ENCODE measurements at regions not wholly inside any gene's neighbourhood (a gene's known extent, or its start where the extent isn't known, plus 50 kb on each side); places are given as distances from the start of the nearest gene placed in this dataset.

DNA sequence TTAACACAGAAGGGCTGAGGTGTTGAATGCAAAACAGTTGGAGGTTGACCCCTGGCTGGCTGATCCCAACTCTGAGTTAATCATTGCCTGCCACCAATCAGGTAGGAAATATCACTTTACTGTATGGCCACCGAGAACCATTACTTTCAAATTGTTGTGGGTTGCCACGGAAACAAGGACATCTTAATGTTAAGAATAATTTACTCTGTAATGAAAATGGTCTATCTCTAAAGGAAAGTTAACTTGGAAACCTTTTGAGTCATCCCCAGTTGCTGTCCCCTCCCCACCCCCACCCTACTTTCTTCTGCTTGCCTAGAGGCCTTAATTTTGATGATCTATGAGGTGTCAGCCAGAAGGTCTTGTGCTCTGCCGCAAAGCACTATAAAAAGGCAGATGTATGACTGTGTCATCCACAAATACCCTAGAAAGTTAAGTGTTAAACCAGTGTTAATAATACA lies 78.7 kb upstream of the SNRK start:
- no peak for DNase-seq (ENCODE audit: low read depth)

DNA sequence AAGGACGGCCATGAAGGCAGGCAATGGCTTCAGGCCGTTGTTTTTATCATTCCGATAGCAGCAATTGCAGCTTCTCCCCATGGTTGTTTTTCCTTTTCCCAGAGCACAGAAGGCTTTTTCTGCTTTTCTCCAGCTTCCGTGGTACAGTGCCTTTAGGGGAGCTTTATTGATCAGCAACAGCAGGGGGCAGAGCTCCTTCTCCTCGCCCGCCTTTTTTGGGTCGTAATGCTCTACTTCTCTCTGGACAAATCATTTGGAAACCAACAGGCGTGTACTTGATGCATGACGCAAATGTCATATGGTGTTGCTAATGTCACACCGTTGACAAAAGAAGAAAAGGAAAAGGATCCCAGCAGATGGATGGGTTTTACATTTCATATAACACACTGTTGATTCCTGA lies 79.7 kb upstream of the SNRK start:
- DNase-seq (ENCODE audit: low read depth) = no peak

DNA sequence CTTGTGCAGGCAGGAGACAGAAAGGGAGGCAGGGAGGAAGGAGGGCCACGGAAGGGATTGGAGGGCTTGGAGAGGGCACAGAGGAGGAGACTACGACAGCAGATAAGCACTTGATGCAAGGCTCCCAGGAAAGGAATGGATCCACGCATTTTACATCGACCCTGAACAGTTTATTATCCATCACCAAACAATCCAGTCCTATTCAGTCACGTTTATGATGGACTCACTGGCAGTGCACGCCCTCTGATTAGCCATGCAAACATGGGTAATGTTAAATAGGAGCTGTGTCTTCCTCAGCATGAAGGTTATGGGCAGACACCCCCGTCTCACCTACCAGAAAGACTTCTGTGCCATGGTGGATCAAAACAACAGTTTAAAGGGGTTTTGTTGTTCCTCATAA lies 80.2 kb upstream of the SNRK start:
- DNase-seq (ENCODE audit: low read depth) = no peak

DNA sequence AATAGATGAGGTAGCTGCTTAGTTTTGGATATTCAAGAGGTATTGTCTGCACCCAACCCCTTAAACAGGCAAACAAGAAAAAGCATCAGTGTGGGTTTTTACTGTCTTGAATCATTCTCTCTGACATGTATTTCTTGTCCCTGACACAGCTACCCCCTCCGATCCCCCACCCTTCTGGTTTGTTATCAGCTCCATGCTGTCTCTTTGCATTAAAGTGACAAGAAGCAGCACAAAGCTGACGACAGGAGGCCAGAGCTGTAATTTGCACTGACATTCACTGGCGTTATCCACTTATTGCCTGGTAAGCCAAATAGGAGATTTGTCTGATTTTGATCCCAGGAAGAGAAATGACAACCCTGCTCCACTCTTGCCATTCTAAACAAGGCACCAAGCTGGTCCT lies 83.3 kb upstream of the SNRK start:
- DNase-seq (ENCODE audit: low read depth) = no peak

DNA sequence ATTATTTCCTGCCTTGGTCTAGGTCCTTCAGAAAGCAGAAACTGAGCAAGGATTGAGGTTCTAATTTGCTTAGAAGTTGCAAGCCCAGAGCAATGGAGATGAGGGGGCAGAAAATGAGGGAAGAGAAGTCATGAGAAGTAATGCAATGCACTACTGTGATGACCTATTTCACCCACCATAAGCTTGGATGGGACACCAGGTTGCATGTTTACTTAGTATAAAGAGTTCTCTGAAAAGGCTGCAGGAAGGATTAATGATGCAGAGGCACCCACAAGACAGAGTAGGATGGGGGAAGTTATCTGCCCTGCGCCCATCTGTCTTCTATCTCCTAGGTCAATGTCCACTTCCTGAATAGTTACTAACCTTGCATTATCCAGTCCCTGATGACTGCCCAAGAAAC lies 84.8 kb upstream of the SNRK start:
- DNase-seq (ENCODE audit: low read depth) = no peak

DNA sequence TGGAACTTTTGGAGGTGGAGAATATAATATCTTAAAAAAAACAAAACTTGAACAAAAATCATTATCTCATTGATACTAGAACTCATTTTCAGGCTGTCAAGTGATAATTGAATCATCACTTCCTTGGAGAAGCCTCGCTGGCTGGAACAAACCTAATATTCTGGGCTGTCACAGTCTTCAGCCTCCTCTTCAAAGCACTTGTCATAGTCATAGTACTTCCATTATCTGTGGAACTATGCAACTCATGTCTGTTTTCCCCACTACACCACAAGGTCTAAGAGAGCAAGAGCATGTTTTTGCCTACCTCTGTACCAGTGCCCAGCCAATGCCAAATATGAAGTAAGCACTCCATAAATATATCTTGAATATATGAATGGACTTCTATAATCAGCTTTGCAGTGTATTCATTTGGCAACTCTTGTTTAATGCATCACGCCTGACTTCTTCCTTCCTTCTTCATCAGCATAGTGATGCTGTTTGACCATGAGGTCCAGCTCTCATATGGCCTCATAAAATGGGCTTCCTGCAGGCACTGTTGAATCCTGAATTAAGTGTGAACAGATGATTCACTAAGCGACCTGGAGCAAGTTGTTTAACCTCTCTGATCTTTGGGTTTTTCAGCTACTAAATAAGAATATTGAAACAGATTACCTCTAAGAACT lies 86.6 kb upstream of the SNRK start:
- no peak for DNase-seq (ENCODE audit: low read depth)

DNA sequence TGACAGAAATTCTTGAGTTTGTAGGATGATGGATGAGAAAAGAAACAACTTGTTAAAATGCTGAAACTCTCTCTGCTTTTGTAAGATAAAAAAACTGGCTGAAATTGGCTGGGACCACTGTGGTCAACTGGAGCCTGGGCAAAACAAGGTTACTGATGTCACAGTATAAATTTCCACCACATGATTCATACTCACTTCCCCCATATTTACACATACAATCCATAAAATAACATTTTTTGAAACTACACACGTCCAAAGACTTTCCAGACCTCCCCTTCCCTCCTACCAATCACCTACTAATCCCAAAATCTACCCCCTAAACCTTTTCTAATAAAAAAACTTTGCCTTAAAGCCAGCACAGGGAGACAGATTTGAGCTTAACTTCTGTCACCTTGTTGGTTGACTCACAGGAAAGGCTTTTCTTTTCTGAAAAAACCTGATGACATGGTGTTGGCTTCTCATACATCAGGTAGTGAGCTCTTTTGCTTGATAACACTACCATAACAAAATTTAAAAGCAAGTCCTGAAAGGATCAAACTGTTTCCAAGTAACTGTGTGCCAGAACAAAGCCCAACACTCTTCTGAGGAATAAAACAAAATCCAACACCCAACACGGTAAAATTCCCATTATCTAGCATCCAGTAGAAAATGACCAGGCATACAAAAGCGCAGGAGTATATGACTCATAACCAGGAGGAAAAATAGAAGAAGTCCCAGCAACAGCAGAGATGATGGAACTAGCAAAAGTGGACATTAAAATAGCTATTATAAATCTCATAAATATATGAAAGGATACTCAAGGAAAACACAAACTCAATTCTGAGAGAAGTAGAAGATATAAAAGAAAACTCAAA lies 87.3 kb upstream of the SNRK start:
- DNase-seq (ENCODE audit: low read depth) = no peak

DNA sequence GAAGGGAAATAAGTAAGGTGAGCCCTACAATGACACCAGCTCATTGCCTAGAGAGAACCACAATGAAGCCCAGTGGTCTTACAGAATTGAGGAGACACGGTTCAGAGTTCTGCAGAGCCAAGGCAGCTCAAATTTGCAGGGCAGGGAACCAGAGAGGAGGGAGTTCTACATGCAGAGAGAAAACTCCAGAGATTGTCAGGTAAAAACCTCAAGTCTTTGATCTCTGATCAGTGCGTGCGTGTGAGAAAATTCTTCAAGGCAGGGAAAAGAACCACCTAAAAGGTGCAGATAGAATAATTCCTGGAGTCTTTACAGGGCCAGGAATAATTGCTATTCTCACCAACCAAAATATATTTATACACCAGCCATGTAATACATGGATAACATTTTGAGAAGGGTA lies 88.0 kb upstream of the SNRK start:
- DNase-seq (ENCODE audit: low read depth) = no peak

DNA sequence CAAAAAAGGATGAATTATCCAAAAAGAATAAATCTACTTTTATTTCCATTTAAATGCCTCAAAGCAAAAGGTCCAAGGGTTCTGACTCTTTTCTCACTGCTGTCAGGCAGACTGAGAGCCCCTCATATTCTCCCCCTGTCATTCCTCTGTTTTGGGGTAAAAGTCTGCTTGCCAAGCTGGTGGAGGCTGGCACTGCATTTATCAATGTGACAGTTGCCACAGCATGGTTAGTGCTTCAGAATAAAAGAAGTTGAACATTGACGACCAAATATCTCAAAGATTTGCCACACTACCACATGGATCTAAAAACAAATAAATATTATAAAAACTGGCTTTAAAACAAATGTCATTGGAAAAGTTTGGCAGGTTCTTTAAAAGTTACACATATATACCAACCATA lies 89.2 kb upstream of the SNRK start:
- DNase-seq (ENCODE audit: low read depth) = no peak

DNA sequence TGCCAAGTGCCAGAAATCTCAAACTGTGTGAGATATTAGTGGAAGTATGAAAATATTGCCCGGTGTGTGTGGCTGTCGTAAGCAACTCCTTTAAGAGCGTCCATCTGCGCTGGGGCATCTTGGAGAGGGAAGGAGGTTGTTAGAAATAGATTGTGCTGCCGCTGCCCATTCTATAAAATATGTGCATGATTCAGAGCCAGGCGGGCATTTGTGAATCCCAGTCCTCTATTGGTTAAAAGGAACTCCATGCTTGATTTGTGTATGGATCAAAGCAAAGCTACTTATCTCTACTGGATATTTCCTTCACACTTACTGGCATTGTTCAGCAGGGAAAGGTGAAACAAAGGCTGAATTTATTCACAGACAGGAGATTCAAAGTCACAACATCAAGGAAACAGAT lies 89.6 kb upstream of the SNRK start:
- no peak for DNase-seq (ENCODE audit: low read depth)

DNA sequence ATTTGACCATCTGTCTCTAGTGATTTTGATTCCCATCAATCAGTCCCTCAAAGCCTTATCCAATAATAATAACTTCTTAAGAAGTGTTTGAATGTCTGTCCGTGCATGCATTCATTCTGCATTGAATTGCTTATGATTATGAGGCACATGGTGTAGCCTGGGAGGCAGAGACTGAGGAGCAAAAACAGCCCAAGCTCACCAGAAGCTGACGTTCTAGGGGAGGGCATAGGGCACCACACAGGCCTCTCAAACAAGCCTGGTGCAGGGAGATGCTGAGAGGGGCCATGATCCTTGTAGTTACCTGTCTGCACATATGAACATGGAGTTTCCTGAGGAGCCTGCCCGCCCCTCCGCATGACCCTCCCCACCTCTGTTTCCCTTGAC lies 89.2 kb upstream of the POMGNT2 start:
- DNase-seq (ENCODE audit: low read depth) = no peak

DNA sequence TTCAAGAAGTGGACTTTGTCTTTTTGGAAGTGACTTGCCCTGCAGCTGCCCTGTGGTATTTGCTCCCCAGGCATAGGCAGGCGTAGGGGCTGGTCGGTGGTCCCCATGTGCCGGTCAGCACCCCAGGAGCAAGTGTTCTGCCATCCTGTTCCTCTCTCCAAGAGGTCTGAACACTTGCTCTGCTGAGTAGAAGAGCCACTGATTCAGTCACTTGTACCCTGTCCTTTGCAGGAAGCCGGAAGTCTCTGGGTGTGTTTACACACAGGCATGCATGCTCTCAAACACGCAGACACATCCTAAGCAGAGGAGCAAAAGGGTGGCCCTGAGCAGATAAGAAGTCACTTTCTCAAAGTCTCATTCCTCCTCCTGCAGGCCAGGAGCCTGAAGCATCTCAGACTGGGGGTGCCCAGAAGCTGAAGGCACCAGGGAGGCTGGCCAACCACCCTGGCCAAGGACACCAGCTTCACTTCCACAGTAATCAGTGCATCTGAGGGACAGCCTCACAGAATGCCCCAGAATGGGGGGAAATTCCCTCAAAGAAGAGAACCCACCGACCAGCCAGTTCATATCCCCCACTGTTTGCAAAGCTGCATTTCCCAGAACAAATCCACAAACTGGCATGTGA lies 88.7 kb upstream of the POMGNT2 start:
- peak; percentile 22 for DNase-seq (ENCODE audit: low read depth)

DNA sequence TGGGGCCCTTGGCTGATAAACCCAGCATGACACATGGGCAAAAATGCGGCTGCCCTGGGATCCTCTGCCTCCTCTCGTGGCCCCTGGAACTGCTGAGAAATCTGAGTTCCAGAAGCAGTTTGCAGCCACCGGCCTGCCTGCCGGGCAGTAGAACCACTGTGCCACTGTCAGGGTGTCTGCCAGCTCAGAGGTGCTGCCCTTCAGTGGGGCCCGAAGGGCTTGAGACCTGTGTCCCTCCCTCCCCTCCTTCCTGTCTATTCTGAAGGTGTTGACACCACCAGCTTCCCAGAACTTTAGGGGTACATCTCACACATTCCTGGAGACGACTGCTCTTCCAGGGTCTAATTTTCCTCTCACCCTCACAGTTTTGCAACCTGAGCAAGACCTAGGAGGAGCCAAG lies 88.2 kb upstream of the POMGNT2 start:
- DNase-seq (ENCODE audit: low read depth) = no peak

DNA sequence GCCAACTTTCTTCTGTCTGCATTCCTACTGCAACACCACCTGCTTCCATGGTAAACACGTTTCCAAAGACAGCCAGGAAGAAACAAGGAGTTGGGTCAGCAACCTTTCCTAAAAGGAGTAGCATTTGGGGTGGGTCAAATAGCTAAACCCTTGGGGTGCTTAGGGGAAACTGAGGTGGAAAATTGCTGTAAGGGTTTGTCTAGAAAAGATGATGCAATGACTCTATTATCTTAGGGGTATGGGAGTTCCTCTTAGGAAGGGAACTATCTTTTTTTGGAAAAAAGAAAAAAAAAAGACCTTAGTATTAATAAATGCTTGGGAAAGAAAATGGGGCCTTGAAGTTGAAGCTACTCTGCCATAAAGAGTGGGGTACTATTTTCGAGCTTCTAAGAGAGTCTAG lies 86.1 kb upstream of the POMGNT2 start:
- DNase-seq (ENCODE audit: low read depth) = no peak

DNA sequence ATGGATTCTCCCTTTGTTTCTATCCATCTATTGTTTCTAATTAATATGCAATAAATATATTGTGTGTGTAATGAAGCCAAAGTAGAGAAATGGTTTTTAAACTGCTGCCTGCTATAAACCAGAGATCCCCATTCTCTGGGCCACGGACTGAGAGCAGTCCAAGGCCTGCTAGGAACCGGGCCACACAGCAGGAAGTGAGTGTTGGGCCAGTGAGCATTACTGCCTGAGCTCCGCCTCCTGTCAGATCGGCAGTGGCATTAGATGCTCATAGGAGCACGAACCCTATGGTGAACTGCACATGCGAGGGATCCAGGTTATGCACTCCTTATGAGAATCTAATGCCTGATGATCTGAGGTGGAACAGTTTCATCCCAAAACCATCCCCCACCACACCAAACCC lies 85.2 kb upstream of the POMGNT2 start:
- no peak for DNase-seq (ENCODE audit: low read depth)

DNA sequence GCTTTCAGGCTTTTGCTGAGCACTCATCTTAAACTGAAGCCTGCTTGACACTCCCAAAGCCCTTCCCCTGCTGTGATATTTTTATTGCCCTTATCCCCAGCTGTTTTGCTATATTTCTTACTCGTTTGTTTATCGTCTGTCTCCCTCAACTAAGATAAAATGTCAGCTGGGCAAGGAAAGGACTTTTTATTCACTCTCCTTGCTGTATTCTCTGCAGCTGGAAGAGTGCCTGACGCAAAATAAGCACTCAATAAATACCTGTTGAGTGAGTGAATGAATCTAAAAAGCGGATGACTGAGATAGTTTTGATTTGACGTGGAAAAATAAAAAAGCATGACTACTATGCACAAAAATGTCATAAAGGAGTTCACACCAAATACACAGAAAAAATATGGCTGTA lies 84.8 kb upstream of the POMGNT2 start:
- DNase-seq (ENCODE audit: low read depth) = no peak

DNA sequence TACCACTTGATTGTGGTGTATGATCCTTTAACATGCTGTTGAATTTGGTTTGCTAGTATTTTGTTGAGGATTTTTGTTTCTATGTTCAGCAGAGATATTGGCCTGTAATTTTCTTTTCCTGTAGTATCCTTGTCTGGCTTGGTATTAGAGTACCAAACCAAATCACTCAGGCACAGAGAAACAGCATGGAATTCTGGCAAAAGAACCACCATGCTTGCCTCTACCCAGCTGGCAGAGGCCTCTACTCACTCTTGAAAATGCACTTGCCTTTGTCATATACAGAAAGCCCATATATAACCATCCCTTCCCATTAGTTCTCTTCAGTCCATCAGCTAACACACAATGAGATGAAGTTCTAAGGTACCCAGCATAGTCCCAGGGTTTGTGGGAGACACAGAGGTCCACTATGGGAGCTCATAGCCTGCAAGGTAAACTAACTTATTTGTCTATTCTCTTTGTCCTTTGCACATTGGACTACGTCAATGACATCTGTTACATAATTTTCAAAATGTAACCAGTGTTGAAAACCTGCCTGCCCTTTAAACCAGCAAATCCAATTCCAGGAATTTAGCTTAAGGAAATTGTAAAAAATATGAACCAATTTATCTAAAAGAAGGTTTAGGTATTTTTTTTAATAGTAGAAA lies 82.1 kb upstream of the POMGNT2 start:
- DNase-seq (ENCODE audit: low read depth) = no peak

DNA sequence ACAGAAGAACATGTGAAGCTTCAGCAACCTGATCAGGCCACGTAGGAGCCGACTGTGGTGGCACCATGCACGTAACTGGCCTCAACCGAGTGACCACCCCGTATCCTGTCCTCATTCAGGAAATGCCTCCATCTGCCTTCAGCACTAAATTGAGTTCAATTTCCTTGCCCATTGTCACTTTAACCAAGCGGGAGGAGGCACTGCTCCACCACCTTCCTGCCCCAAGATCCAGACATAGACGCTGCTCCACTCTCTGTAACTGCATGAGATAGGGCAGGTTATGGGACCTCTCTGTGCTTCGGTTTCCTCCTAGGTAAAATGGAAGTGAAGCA lies 80.1 kb upstream of the POMGNT2 start:
- no peak for DNase-seq (ENCODE audit: low read depth)

DNA sequence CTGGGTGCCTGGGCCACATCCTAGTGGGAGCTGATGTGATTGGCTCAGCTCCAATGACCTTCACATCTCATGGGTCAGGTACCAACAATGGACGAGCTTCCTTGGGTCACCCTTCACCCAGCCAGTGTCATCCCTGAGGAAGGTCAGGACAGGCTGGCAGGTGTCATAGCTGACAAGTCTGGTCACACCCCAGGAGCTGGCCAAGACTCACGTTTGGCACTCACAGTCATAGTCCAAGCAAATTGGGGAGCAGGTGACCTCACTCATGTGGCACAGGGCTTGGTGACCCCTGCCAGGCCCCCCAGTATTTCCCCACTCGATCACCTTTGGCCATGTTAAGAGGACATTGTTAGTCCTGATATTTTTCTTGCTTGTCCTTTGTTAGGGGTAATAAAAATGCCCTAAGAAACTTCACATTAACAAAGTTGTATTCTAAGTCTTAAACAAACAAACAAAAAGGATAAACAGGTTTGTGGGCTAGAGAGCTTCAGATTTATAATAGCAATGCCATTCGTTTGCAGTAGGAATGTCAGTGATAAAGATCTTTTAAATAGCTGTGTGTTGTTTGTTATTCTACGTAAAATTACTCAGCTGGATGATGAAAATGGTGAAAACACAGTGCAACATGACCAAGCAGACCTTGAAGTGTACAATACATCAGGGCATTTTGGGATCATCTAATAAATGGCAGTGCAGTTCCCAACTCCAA lies 79.5 kb upstream of the POMGNT2 start:
- DNase-seq (ENCODE audit: low read depth) = no peak

DNA sequence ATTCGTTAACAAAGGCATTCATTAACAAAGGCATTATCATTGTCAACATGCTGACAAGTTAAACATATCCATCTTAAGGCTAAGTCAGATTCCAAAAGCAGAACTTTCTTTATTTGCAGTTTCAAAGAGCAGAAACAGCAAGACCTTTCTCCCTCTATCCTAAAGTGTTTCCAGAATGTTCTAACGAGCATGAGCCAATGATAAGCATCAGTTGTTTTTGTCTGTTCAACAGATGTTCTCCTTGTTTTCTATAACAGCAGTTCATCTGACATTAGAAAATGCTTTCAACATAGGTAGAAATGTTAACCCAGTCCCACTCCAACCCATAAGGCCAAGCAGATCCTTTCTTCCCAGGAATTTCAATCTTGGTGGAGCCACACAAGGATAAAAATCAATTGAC lies 77.6 kb upstream of the POMGNT2 start:
- DNase-seq (ENCODE audit: low read depth) = no peak

DNA sequence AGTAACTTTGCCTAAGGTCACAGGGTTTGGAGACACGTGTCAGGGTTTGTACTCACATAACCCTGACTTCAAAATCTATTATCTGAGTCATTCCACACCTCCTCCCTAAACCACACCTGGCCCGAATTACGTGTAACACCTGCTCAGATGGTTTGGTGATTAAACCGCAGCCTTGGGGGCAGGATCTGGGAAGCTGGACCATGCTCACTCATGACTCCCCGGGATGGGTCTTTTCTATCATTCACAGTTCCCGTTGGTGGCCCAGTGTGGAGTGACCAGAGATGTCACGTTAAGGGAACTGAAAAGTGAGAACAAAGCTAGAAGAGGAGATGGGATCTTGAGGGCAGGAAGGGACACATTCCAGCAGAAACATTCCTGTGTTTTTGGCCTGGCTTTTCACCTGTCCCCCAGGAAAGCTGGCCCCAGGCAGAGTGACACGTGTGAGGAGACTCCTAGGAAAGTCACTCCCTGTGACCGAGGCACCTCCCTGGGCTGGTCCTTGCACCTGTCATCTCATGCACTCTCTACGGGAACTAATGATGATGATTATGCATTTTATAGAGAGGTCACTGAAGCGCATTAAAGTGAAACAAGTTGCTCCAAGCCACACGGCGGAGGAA lies 75.4 kb upstream of the POMGNT2 start:
- DNase-seq (ENCODE audit: low read depth) = peak; percentile 33

DNA sequence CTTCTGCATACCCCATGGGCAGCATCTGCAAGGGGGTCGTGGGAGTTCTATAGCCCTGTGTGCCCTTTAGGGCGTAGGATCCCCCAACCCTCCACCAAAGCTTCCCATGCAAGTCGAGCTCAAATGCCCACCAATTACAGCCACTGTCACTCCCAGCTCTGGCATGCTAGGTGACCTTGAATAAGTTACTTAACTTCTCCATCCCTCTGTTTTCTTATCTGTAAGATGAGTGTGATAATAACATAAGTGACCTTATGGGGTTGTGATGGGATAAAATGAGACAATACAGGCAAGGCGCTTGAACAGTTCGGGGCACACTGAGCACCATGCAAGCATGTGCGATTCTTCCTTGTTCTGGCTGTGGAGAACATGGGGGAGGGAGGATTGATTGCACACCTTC lies 74.8 kb upstream of the POMGNT2 start:
- no peak for DNase-seq (ENCODE audit: low read depth)
